Endothelial cell of umbilical vein (primary cell): ENCODE measurements at regions not wholly inside any gene's neighbourhood (a gene's known extent, or its start where the extent isn't known, plus 50 kb on each side); places are given as distances from the start of the nearest gene placed in this dataset.

Source experiments
- BruUV-seq: library from RNA; stranded (reverse); fragments of 400-500 nt; replicated peaks from 2 replicates; lab custom pipeline; 2021; lab: Mats Ljungman, UMichigan
- CTCF ChIA-PET: fragments of 300-600, 350-600 bp; sonication (Branson Sonifier 250); formaldehyde crosslinking; loops from one replicate; lab custom pipeline; 2021; ENCODE audit warnings: antibody characterized with exemption, inconsistent platforms; lab: Charles Lee
- POLR2A ChIA-PET: fragments of 300-600, 350-600 bp; sonication (Branson Sonifier 250); formaldehyde crosslinking; loops from one replicate; lab custom pipeline; 2021; ENCODE audit warnings: antibody characterized with exemption, inconsistent platforms; lab: Charles Lee
- DNase-seq: peaks from one replicate; pipeline ENCODE4 v3.0.0-alpha.2; 2011; ENCODE audit warnings: low read depth, low spot score
- FAIRE-seq: peaks from 2 replicates; lab custom pipeline; 2011; peaks lifted over from hg19 to GRCh38; lab: Jason Lieb, UNC
- H2AFZ ChIP-seq: 2 replicates; pipeline ENCODE4 v1.6.0; 2012; ENCODE audit warnings: low read depth, low read length, control low read depth, inconsistent platforms
- H3K27ac ChIP-seq: 2 replicates; pipeline ENCODE4 v1.5.1; 2011; ENCODE audit warnings: low read depth, mild to moderate bottlenecking, control low read depth, low read length, moderate library complexity; ENCODE audit not compliant: insufficient read depth
- H3K27me3 ChIP-seq, 2 experiments: 2 replicates each; pipeline versions ENCODE4 v1.6.0 to v1.6.1; 2011; ENCODE audit warnings: low read length in 2 of 2, mixed read lengths in 1 of 2; ENCODE audit not compliant: control insufficient read depth in 2 of 2, insufficient read depth in 2 of 2
- H3K36me3 ChIP-seq, 2 experiments: 2 replicates in 1 of 2; 3 replicates in 1 of 2; pipeline ENCODE4 v1.5.1; 2011; ENCODE audit warnings: low read length in 2 of 2, mild to moderate bottlenecking in 1 of 2, moderate library complexity in 1 of 2; ENCODE audit not compliant: control insufficient read depth in 2 of 2, insufficient read depth in 2 of 2; ENCODE audit errors: extremely low read depth in 1 of 2
- H3K4me1 ChIP-seq: 3 replicates; pipeline ENCODE4 v1.5.1; 2011; ENCODE audit warnings: mild to moderate bottlenecking, low read length; ENCODE audit not compliant: control insufficient read depth, insufficient read depth; ENCODE audit errors: extremely low read depth
- H3K4me2 ChIP-seq: 2 replicates; pipeline ENCODE4 v1.6.1; 2011; ENCODE audit warnings: low read length, control low read depth, mixed read lengths; ENCODE audit not compliant: insufficient read depth
- H3K4me3 ChIP-seq, 3 experiments: fragments of 200-600 bp in 1 of 3; sonication (generic), shearing (Covaris generic) in 1 of 3; replicated peaks in 1 of 3; 2 replicates each; pipeline ENCODE4 v1.5.1; 2011 to 2016; ENCODE audit warnings: control low read depth in 3 of 3, low read length in 3 of 3, mild to moderate bottlenecking in 2 of 3, inconsistent platforms in 1 of 3, low read depth in 1 of 3, moderate library complexity in 1 of 3; ENCODE audit not compliant: insufficient read depth in 1 of 3
- H3K79me2 ChIP-seq: 2 replicates; pipeline ENCODE4 v1.6.0; 2012; ENCODE audit warnings: low read length, inconsistent platforms; ENCODE audit not compliant: control insufficient read depth, insufficient read depth
- H3K9ac ChIP-seq: replicated peaks from 2 replicates; pipeline ENCODE3; 2011; ENCODE audit warnings: low read length, control low read depth; ENCODE audit not compliant: insufficient read depth; ENCODE audit errors: extremely low read depth
- H3K9me1 ChIP-seq: replicated peaks from 3 replicates; pipeline ENCODE4 v1.6.0; 2011; ENCODE audit warnings: mild to moderate bottlenecking, low read length; ENCODE audit not compliant: control insufficient read depth, insufficient read depth; ENCODE audit errors: extremely low read depth
- H3K9me3 ChIP-seq: replicated peaks from 2 replicates; pipeline ENCODE4 v1.5.1; 2012; ENCODE audit warnings: low read length, inconsistent platforms; ENCODE audit not compliant: control insufficient read depth, insufficient read depth
- H4K20me1 ChIP-seq: replicated peaks from 2 replicates; pipeline ENCODE3; 2011; ENCODE audit warnings: mild to moderate bottlenecking, low read length; ENCODE audit not compliant: control insufficient read depth, insufficient read depth; ENCODE audit errors: extremely low read depth
- EZH2 ChIP-seq: IDR thresholded peaks from 2 replicates; pipeline ENCODE4 v1.6.1; 2012; ENCODE audit warnings: borderline replicate concordance, low read depth, mild to moderate bottlenecking, moderate library complexity, low read length, inconsistent platforms; ENCODE audit not compliant: severe bottlenecking
- FOS ChIP-seq: IDR thresholded peaks from 2 replicates; pipeline ENCODE4 v1.6.1; 2011; ENCODE audit warnings: mild to moderate bottlenecking, low read length, moderate library complexity, borderline replicate concordance; ENCODE audit not compliant: insufficient read depth
- GATA2 ChIP-seq: IDR thresholded peaks from 2 replicates; pipeline ENCODE4 v1.7.0; 2011; ENCODE audit warnings: low read depth, mild to moderate bottlenecking, moderate library complexity, mixed read lengths, low read length; ENCODE audit not compliant: insufficient read length, insufficient read depth
- JUN ChIP-seq: IDR thresholded peaks from 2 replicates; pipeline ENCODE4 v1.6.1; 2011; ENCODE audit warnings: borderline replicate concordance, low read depth; ENCODE audit not compliant: insufficient read length, insufficient read depth
- MYC ChIP-seq: IDR thresholded peaks from one replicate; pipeline ENCODE4 v1.6.1; 2011; ENCODE audit warnings: mild to moderate bottlenecking, low read depth, low read length
- POLR2A ChIP-seq: IDR thresholded peaks from 2 replicates; pipeline ENCODE4 v1.6.1; 2012; ENCODE audit warnings: low read depth, mild to moderate bottlenecking, control low read depth, low read length
- POLR2AphosphoS5 ChIP-seq: IDR thresholded peaks from 2 replicates; pipeline ENCODE4 v1.6.1; 2012; ENCODE audit warnings: low read depth, mild to moderate bottlenecking, control low read depth, low read length, moderate library complexity; ENCODE audit not compliant: insufficient read depth
- dilution Hi-C: fragments of 300-500 bp; cut with MboI; formaldehyde crosslinking; loops from one replicate; pipeline ENCODE4 v1.15.0; 2019; ENCODE audit warnings: low sequenced_read_pairs; ENCODE audit not compliant: extremely low pct_ligation_motif_present
- intact Hi-C: fragments of 100-400 bp; cut with micrococcal nuclease; formaldehyde crosslinking; loops from one replicate; pipeline ENCODE4 v1.10.0; 2022
- TF ChIP-seq, protein P1 (sequence below), 2 donors: IDR thresholded peaks; 1 replicate in 1 of 2; 2 replicates in 1 of 2; pipeline ENCODE4 v1.5.1; 2011; ENCODE audit warnings: low read length in 2 of 2, mild to moderate bottlenecking in 2 of 2, moderate library complexity in 2 of 2, control low read depth in 1 of 2, inconsistent platforms in 1 of 2, low read depth in 1 of 2; ENCODE audit not compliant: insufficient read depth in 1 of 2; ENCODE audit errors: extremely low read depth in 1 of 2
- TF ChIP-seq, protein P2 (sequence below): IDR thresholded peaks from 2 replicates; pipeline ENCODE4 v1.6.1; 2011; ENCODE audit not compliant: insufficient read depth, insufficient read length

DNA sequence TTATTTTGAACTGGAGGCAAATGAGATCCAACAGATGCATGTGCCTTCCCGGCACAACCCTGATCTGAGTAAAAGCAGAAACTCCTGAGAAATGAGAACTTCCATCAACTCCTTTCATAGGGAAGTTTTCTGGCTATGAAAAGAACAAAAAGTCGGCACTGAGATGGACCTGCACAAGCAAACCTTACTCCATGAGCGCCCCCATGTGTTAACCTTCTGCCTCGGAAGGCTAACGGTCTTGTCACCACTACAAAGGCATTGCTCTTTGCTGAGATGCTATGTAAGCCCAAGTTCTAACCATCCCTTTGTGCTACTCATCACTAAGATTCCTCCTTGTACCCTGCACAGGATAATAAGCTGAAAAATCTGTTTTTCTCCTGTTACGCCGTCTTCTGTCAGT lies 57.3 kb upstream of the SULT1C3 start:
- no peaks in the 10 kb centered on the region for H3K27me3 ChIP-seq
- no peaks in the 10 kb centered on the region for H4K20me1 ChIP-seq
- DNase-seq (no peak), FAIRE-seq (no peak)
- ChIA-PET POLR2A (no interaction called here), CTCF (no interaction called here)
- H3K79me2 ChIP-seq: no peaks in the 10 kb centered on the region
- no peak overlapping the region for H3K27ac ChIP-seq
- dilution Hi-C loops: no loop called here
- intact Hi-C loops: no loop called here
- no TSS peak for BruUV-seq
- H3K36me3 ChIP-seq: no peaks in the 10 kb centered on the region
- H2AFZ ChIP-seq: no peak overlapping the region
- no peaks in the 10 kb centered on the region for H3K9me1 ChIP-seq
- no peaks in the 10 kb centered on the region for H3K9me3 ChIP-seq
- no peak overlapping the region for H3K9ac ChIP-seq
- H3K4me1 ChIP-seq: no peaks in the 10 kb centered on the region
- TF ChIP-seq, protein P1, sequence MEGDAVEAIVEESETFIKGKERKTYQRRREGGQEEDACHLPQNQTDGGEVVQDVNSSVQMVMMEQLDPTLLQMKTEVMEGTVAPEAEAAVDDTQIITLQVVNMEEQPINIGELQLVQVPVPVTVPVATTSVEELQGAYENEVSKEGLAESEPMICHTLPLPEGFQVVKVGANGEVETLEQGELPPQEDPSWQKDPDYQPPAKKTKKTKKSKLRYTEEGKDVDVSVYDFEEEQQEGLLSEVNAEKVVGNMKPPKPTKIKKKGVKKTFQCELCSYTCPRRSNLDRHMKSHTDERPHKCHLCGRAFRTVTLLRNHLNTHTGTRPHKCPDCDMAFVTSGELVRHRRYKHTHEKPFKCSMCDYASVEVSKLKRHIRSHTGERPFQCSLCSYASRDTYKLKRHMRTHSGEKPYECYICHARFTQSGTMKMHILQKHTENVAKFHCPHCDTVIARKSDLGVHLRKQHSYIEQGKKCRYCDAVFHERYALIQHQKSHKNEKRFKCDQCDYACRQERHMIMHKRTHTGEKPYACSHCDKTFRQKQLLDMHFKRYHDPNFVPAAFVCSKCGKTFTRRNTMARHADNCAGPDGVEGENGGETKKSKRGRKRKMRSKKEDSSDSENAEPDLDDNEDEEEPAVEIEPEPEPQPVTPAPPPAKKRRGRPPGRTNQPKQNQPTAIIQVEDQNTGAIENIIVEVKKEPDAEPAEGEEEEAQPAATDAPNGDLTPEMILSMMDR (IDR thresholded peaks at IDR 0.05; ENCODE audit: extremely low read depth in 1 of 2, insufficient read depth in 1 of 2, low read depth in 1 of 2, low read length in 2 of 2): no peak
- TF ChIP-seq POLR2A (no peak), EZH2 (no peak), JUN (no peak), FOS (no peak), POLR2AphosphoS5 (no peak), GATA2 (no peak), MYC (no peak)
- TF ChIP-seq, protein P2, sequence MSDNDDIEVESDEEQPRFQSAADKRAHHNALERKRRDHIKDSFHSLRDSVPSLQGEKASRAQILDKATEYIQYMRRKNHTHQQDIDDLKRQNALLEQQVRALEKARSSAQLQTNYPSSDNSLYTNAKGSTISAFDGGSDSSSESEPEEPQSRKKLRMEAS: no peak
- H3K4me2 ChIP-seq: no peak overlapping the region
- no peak overlapping the region for H3K4me3 ChIP-seq
